ENCODE measurements at regions not wholly inside any gene's neighbourhood (a gene's known extent, or its start where the extent isn't known, plus 50 kb on each side); places are given as distances from the start of the nearest gene placed in this dataset.

DNA sequence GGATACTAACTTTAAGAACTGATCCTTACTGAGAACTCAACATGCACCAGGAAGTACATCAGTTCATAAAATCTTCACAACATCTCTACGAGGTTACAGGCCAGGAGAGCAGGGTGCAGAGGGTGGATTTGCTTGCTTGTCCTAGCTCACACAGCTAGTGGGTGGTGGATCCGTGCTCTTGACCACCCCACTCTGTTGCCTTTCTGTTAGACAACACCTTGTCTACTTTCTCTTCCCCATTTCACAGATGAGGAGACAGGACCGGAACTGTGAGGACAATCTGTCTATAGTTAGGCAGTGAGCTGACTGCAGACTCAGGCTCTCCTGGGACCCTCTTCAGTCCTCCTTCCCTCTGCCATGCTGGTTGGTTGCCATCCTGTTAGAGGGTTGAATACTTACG lies 221.7 kb upstream of the TLE3 start:
- no peaks in the 10 kb centered on the region for H3K27me3 ChIP-seq (replicated peaks; ENCODE audit: insufficient read depth)
- no peak for ATAC-seq (ENCODE audit: insufficient number of reproducible peaks, low FRiP score, low read depth)
- H3K4me1 ChIP-seq (ENCODE audit: control insufficient read depth in 1 of 2, low read depth in 2 of 2) = peaks cover 14 to 39% of the 10 kb centered on the region in 2 donors
- DNase-seq (ENCODE audit: low spot score) = no peak
- H3K27ac ChIP-seq = no peak overlapping the region
- H3K36me3 ChIP-seq = no peaks in the 10 kb centered on the region
- H3K9me3 ChIP-seq = no peaks in the 10 kb centered on the region
- no peak for TF ChIP-seq CTCF (IDR thresholded peaks at IDR 0.05)
- no peak overlapping the region for H3K4me3 ChIP-seq

DNA sequence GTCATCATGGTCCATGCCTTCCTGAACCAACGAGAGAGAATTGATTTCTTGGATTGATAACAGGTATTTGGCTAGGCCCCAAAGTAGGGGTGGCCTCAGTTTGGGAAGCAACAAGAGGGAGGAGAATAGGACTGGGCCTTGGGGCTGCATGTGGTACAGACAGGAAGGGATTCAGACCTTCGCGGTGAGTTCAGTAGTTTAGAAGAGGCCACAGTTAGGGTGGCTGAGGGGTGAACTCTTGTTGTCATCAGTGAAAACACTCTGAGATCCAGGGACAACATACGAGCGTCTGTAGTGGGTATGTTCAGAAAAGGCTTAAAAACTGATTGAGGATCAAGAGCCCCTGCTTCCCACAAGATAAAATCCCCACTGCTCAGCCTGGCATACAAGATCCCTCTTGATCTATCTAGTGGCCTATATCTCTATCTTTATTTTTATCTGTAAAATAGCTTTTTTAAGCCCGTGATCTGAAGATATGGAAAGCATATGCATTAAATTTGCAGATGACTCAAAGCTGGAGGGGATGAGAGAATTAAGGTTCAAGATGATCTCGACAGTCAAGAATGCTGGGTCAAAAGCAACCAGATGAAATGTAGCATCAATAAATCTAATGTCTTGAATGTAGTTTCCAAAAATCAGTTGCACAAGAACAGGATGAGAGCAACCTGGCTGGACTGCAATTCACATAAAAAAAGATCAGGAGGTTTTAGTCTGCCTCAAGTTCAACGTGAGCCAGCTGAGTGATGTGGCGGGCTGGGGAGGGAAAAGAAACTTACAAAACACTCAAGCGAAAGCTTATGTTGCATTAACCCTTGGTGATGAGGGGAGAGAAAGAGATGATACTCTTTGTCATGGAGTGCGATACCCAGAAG lies 221.1 kb upstream of the TLE3 start:
- Histone ChIP-seq H3K27ac (no peak overlapping the region), H3K27me3 (replicated peaks; ENCODE audit: insufficient read depth) (no peaks in the 10 kb centered on the region), H3K4me1 (ENCODE audit: control insufficient read depth in 1 of 2, low read depth in 2 of 2) (peaks cover 11 to 33% of the 10 kb centered on the region in 2 donors), H3K9me3 (no peaks in the 10 kb centered on the region), H3K4me3 (no peak overlapping the region), H3K36me3 (no peaks in the 10 kb centered on the region)
- ATAC-seq (ENCODE audit: insufficient number of reproducible peaks, low FRiP score, low read depth) (no peak), DNase-seq (ENCODE audit: low spot score) (no peak)
- no peak for TF ChIP-seq CTCF (IDR thresholded peaks at IDR 0.05)

- H3K36me3 ChIP-seq = no peaks in the 10 kb centered on the region
- ATAC-seq (ENCODE audit: insufficient number of reproducible peaks, low FRiP score, low read depth) (no peak), DNase-seq (ENCODE audit: low spot score) (no peak)
- H3K4me3 ChIP-seq = no peak overlapping the region
- peaks cover 4 to 7% of the 10 kb centered on the region in 2 donors for H3K4me1 ChIP-seq (ENCODE audit: control insufficient read depth in 1 of 2, low read depth in 2 of 2)
- H3K9me3 ChIP-seq = no peaks in the 10 kb centered on the region
- no peaks in the 10 kb centered on the region for H3K27me3 ChIP-seq (replicated peaks; ENCODE audit: insufficient read depth)
- no peak for TF ChIP-seq CTCF (IDR thresholded peaks at IDR 0.05)
- no peak overlapping the region for H3K27ac ChIP-seq
These were observed 218.4 kb upstream of the TLE3 start for GRCh38 chr15:70316059-70316600.

GRCh38 chr15:70315431-70315830 lies 217.7 kb upstream of the TLE3 start:
- DNase-seq (ENCODE audit: low spot score) (no peak), ATAC-seq (ENCODE audit: insufficient number of reproducible peaks, low FRiP score, low read depth) (no peak)
- H3K9me3 ChIP-seq = no peaks in the 10 kb centered on the region
- no peaks in the 10 kb centered on the region for H3K27me3 ChIP-seq (replicated peaks; ENCODE audit: insufficient read depth)
- TF ChIP-seq CTCF (IDR thresholded peaks at IDR 0.05) = no peak
- no peaks in the 10 kb centered on the region for H3K36me3 ChIP-seq
- no peak overlapping the region for H3K4me3 ChIP-seq
- peaks cover under 1% of the 10 kb centered on the region in 2 donors for H3K4me1 ChIP-seq (ENCODE audit: control insufficient read depth in 1 of 2, low read depth in 2 of 2)
- no peak overlapping the region for H3K27ac ChIP-seq

DNA sequence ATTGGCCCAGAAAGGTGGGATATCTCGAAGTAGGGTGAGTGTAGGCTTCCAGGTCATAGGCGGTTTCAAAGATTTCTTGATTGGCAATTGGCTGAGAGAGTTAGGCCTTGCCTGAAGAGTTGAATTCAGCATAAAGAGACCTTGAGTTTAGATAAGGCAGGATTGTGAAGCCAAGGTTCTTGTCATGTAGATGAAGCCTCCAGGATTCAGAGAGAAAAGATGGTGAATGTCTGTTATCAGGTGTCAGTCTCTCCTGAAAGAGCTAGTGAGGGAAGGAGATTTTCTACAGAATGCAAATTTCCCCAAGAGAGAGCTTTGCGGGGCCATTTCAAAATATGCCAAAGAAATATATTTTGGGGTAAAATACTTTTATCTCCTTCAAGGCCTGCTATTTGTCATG lies 217.0 kb upstream of the TLE3 start:
- Histone ChIP-seq H3K27me3 (replicated peaks; ENCODE audit: insufficient read depth) (no peaks in the 10 kb centered on the region), H3K9me3 (no peaks in the 10 kb centered on the region), H3K4me3 (no peak overlapping the region), H3K27ac (no peak overlapping the region), H3K36me3 (no peaks in the 10 kb centered on the region), H3K4me1 (ENCODE audit: control insufficient read depth in 1 of 2, low read depth in 2 of 2) (no peaks in the 10 kb centered on the region)
- no peak for TF ChIP-seq CTCF (IDR thresholded peaks at IDR 0.05)
- DNase-seq (ENCODE audit: low spot score) = no peak
- no peak for ATAC-seq (ENCODE audit: insufficient number of reproducible peaks, low FRiP score, low read depth)
